A673 (cell line): ENCODE measurements at regions not wholly inside any gene's neighbourhood (a gene's known extent, or its start where the extent isn't known, plus 50 kb on each side); places are given as distances from the start of the nearest gene placed in this dataset.

Experiments
- CTCF ChIP-seq: fragments of 300-800, 200-600 bp; sonication (generic); conservative IDR thresholded peaks from 2 replicates; pipeline ENCODE4 v1.5.1; 2017; ENCODE audit warnings: low read depth, mild to moderate bottlenecking, antibody characterized with exemption, low read length, moderate library complexity, mixed read lengths
- EZH2 ChIP-seq: fragments of 200-600 bp; sonication (generic); IDR thresholded peaks from 2 replicates; pipeline ENCODE4 v1.6.1; 2017; ENCODE audit warnings: borderline replicate concordance, low read depth, mild to moderate bottlenecking, mixed read lengths, antibody characterized with exemption, low read length; ENCODE audit not compliant: poor library complexity, severe bottlenecking

- TF ChIP-seq EZH2 (no peak), CTCF (no peak)
Measured at GRCh38 chr3:80113331-80113730, 345.5 kb upstream of the ROBO1 start.
